ENCODE measurements at regions not wholly inside any gene's neighbourhood (a gene's known extent, or its start where the extent isn't known, plus 50 kb on each side); places are given as distances from the start of the nearest gene placed in this dataset.

GRCh38 chr15:61769557-61769956 lies 290.7 kb downstream of the VPS13C start:
- TF ChIP-seq CTCF (IDR thresholded peaks at IDR 0.05) = no peak
- no peak for TF ChIP-seq POLR2AphosphoS5 (IDR thresholded peaks at IDR 0.05)
